ENCODE measurements at regions not wholly inside any gene's neighbourhood (a gene's known extent, or its start where the extent isn't known, plus 50 kb on each side); places are given as distances from the start of the nearest gene placed in this dataset.

GRCh38 chr4:181507938-181508337, 735.3 kb upstream of the TENM3 start:
- WGBS, result 71% methylated on average over 6 of the region's 6 CpGs
- no peak for DNase-seq

GRCh38 chr4:181508601-181509000, 734.6 kb upstream of the TENM3 start:
- Histone ChIP-seq H3K79me1 (replicated peaks; ENCODE audit: low read length, poor library complexity, severe bottlenecking) (no peaks in the 10 kb centered on the region), H2BK15ac (ENCODE audit: low read depth, poor library complexity, severe bottlenecking) (no peak overlapping the region), H2BK5ac (ENCODE audit: low read depth, low read length, poor library complexity, severe bottlenecking) (no peak overlapping the region), H3K27me3 (ENCODE audit: control insufficient read depth in 1 of 2, insufficient read depth in 1 of 2, low read length in 2 of 2) (peaks cover 0 to 7% of the 10 kb centered on the region in 2 experiments), H3K4me1 (ENCODE audit: control insufficient read depth, insufficient read depth, low read depth, low read length) (peaks cover 2% of the 10 kb centered on the region), H3K36me3 (ENCODE audit: control insufficient read depth in 1 of 2, insufficient read depth in 2 of 2, low read depth in 1 of 2, low read length in 2 of 2) (no peaks in the 10 kb centered on the region), H2BK120ac (ENCODE audit: low read depth, low read length) (no peak overlapping the region), H2AK5ac (ENCODE audit: low read length, severe bottlenecking) (no peak overlapping the region), H3K14ac (ENCODE audit: low read length in 2 of 2) (no peak overlapping the region), H2AFZ (ENCODE audit: low read depth, low read length) (no peak overlapping the region), H3K18ac (ENCODE audit: low read depth in 1 of 2, low read length in 2 of 2) (no peak overlapping the region), H4K8ac (ENCODE audit: low read length) (no peak overlapping the region), H3K4me2 (ENCODE audit: low read length, poor library complexity, severe bottlenecking) (no peak overlapping the region), H2BK12ac (ENCODE audit: low read length in 2 of 2) (no peak overlapping the region), H3K27ac (ENCODE audit: low read length, poor library complexity, severe bottlenecking) (no peak overlapping the region), H3K4ac (ENCODE audit: low read depth in 1 of 2, low read length in 2 of 2) (no peak overlapping the region), H4K91ac (ENCODE audit: low read length) (no peak overlapping the region), H3K9me3 (ENCODE audit: control insufficient read depth, low read length) (no peaks in the 10 kb centered on the region), H3K9ac (ENCODE audit: low read length) (no peak overlapping the region), H3K4me3 (ENCODE audit: insufficient read depth in 1 of 2, low read depth in 1 of 2, low read length in 2 of 2) (no peak overlapping the region), H3K23ac (ENCODE audit: low read length in 2 of 2) (no peak overlapping the region)
- 90% methylated on average over 3 of the region's 6 CpGs for WGBS
- no peak for DNase-seq

More at GRCh38 chr4:181507938-181508337, 735.3 kb upstream of the TENM3 start:
- Histone ChIP-seq H4K8ac (ENCODE audit: low read length) (no peak overlapping the region), H3K23ac (ENCODE audit: low read length in 2 of 2) (no peak overlapping the region), H3K4me1 (ENCODE audit: control insufficient read depth, insufficient read depth, low read depth, low read length) (peaks cover 2% of the 10 kb centered on the region), H2BK12ac (ENCODE audit: low read length in 2 of 2) (no peak overlapping the region), H3K36me3 (ENCODE audit: control insufficient read depth in 1 of 2, insufficient read depth in 2 of 2, low read depth in 1 of 2, low read length in 2 of 2) (no peaks in the 10 kb centered on the region), H3K27ac (ENCODE audit: low read length, poor library complexity, severe bottlenecking) (no peak overlapping the region), H2BK120ac (ENCODE audit: low read depth, low read length) (no peak overlapping the region), H3K27me3 (ENCODE audit: control insufficient read depth in 1 of 2, insufficient read depth in 1 of 2, low read length in 2 of 2) (peaks cover 0 to 7% of the 10 kb centered on the region in 2 experiments), H2BK5ac (ENCODE audit: low read depth, low read length, poor library complexity, severe bottlenecking) (no peak overlapping the region), H3K4me2 (ENCODE audit: low read length, poor library complexity, severe bottlenecking) (no peak overlapping the region), H3K9ac (ENCODE audit: low read length) (no peak overlapping the region), H2AFZ (ENCODE audit: low read depth, low read length) (no peak overlapping the region), H3K14ac (ENCODE audit: low read length in 2 of 2) (no peak overlapping the region), H4K91ac (ENCODE audit: low read length) (no peak overlapping the region), H2BK15ac (ENCODE audit: low read depth, poor library complexity, severe bottlenecking) (no peak overlapping the region), H3K4me3 (ENCODE audit: insufficient read depth in 1 of 2, low read depth in 1 of 2, low read length in 2 of 2) (no peak overlapping the region), H2AK5ac (ENCODE audit: low read length, severe bottlenecking) (no peak overlapping the region), H3K79me1 (replicated peaks; ENCODE audit: low read length, poor library complexity, severe bottlenecking) (no peaks in the 10 kb centered on the region), H3K9me3 (ENCODE audit: control insufficient read depth, low read length) (no peaks in the 10 kb centered on the region), H3K4ac (ENCODE audit: low read depth in 1 of 2, low read length in 2 of 2) (no peak overlapping the region), H3K18ac (ENCODE audit: low read depth in 1 of 2, low read length in 2 of 2) (no peak overlapping the region)

GRCh38 chr4:181509073-181509472, 734.1 kb upstream of the TENM3 start:
- Histone ChIP-seq H3K14ac (ENCODE audit: low read length in 2 of 2) (no peak overlapping the region), H3K23ac (ENCODE audit: low read length in 2 of 2) (no peak overlapping the region), H4K91ac (ENCODE audit: low read length) (no peak overlapping the region), H3K27ac (ENCODE audit: low read length, poor library complexity, severe bottlenecking) (no peak overlapping the region), H3K36me3 (ENCODE audit: control insufficient read depth in 1 of 2, insufficient read depth in 2 of 2, low read depth in 1 of 2, low read length in 2 of 2) (no peaks in the 10 kb centered on the region), H2BK120ac (ENCODE audit: low read depth, low read length) (no peak overlapping the region), H3K79me1 (replicated peaks; ENCODE audit: low read length, poor library complexity, severe bottlenecking) (no peaks in the 10 kb centered on the region), H3K18ac (ENCODE audit: low read depth in 1 of 2, low read length in 2 of 2) (no peak overlapping the region), H3K4me2 (ENCODE audit: low read length, poor library complexity, severe bottlenecking) (no peak overlapping the region), H2BK12ac (ENCODE audit: low read length in 2 of 2) (no peak overlapping the region), H2AK5ac (ENCODE audit: low read length, severe bottlenecking) (no peak overlapping the region), H3K4ac (ENCODE audit: low read depth in 1 of 2, low read length in 2 of 2) (no peak overlapping the region), H2BK5ac (ENCODE audit: low read depth, low read length, poor library complexity, severe bottlenecking) (no peak overlapping the region), H4K8ac (ENCODE audit: low read length) (no peak overlapping the region), H3K9ac (ENCODE audit: low read length) (no peak overlapping the region), H3K4me3 (ENCODE audit: insufficient read depth in 1 of 2, low read depth in 1 of 2, low read length in 2 of 2) (no peak overlapping the region), H3K27me3 (ENCODE audit: control insufficient read depth in 1 of 2, insufficient read depth in 1 of 2, low read length in 2 of 2) (peaks cover 0 to 5% of the 10 kb centered on the region in 2 experiments), H3K4me1 (ENCODE audit: control insufficient read depth, insufficient read depth, low read depth, low read length) (peaks cover 2% of the 10 kb centered on the region), H3K9me3 (ENCODE audit: control insufficient read depth, low read length) (no peaks in the 10 kb centered on the region), H2BK15ac (ENCODE audit: low read depth, poor library complexity, severe bottlenecking) (no peak overlapping the region), H2AFZ (ENCODE audit: low read depth, low read length) (no peak overlapping the region)
- no peak for DNase-seq
- 78% methylated on average over 5 of the region's 6 CpGs for WGBS

GRCh38 chr4:181517491-181517890, 725.7 kb upstream of the TENM3 start:
- H2BK120ac ChIP-seq (ENCODE audit: low read depth, low read length), result no peak overlapping the region
- H3K27me3 ChIP-seq (ENCODE audit: control insufficient read depth in 1 of 2, insufficient read depth in 1 of 2, low read length in 2 of 2), result no peaks in the 10 kb centered on the region
- no peak overlapping the region for H3K27ac ChIP-seq (ENCODE audit: low read length, poor library complexity, severe bottlenecking)
- H2AFZ ChIP-seq (ENCODE audit: low read depth, low read length), result no peak overlapping the region
- H4K8ac ChIP-seq (ENCODE audit: low read length), result no peak overlapping the region
- no peak overlapping the region for H3K4me2 ChIP-seq (ENCODE audit: low read length, poor library complexity, severe bottlenecking)
- H4K91ac ChIP-seq (ENCODE audit: low read length), result no peak overlapping the region
- no peak overlapping the region for H2BK15ac ChIP-seq (ENCODE audit: low read depth, poor library complexity, severe bottlenecking)
- no peaks in the 10 kb centered on the region for H3K9me3 ChIP-seq (ENCODE audit: control insufficient read depth, low read length)
- no peak for DNase-seq
- no peak overlapping the region for H2BK12ac ChIP-seq (ENCODE audit: low read length in 2 of 2)
- no peak overlapping the region for H3K18ac ChIP-seq (ENCODE audit: low read depth in 1 of 2, low read length in 2 of 2)
- H2BK5ac ChIP-seq (ENCODE audit: low read depth, low read length, poor library complexity, severe bottlenecking), result no peak overlapping the region
- no peak overlapping the region for H3K23ac ChIP-seq (ENCODE audit: low read length in 2 of 2)
- H3K4me3 ChIP-seq (ENCODE audit: insufficient read depth in 1 of 2, low read depth in 1 of 2, low read length in 2 of 2), result no peak overlapping the region
- no peak overlapping the region for H3K14ac ChIP-seq (ENCODE audit: low read length in 2 of 2)
- no peak overlapping the region for H2AK5ac ChIP-seq (ENCODE audit: low read length, severe bottlenecking)
- H3K36me3 ChIP-seq (ENCODE audit: control insufficient read depth in 1 of 2, insufficient read depth in 2 of 2, low read depth in 1 of 2, low read length in 2 of 2), result no peaks in the 10 kb centered on the region
- no peak overlapping the region for H3K9ac ChIP-seq (ENCODE audit: low read length)
- no peaks in the 10 kb centered on the region for H3K79me1 ChIP-seq (replicated peaks; ENCODE audit: low read length, poor library complexity, severe bottlenecking)
- WGBS, result 100% methylated on average over 1 of the region's 3 CpGs
- no peaks in the 10 kb centered on the region for H3K4me1 ChIP-seq (ENCODE audit: control insufficient read depth, insufficient read depth, low read depth, low read length)
- H3K4ac ChIP-seq (ENCODE audit: low read depth in 1 of 2, low read length in 2 of 2), result no peak overlapping the region

Measured in mesenchymal stem cell (in vitro differentiated cells and primary cell).